Activated CD4-positive, alpha-beta memory T cell treated with anti-CD3 and anti-CD28 coated beads, Interleukin-2, amount 10 ng/mL, durations not matched to agents 7 days and 5 days (primary cell): ENCODE measurements at regions not wholly inside any gene's neighbourhood (a gene's known extent, or its start where the extent isn't known, plus 50 kb on each side); places are given as distances from the start of the nearest gene placed in this dataset.

Source experiments
- CTCF ChIA-PET: fragments of 350-600 bp; sonication (Branson Sonifier 250); formaldehyde crosslinking; loops from one replicate; lab custom pipeline; 2021; ENCODE audit warnings: antibody characterized with exemption, inconsistent platforms; lab: Charles Lee
- POLR2A ChIA-PET: fragments of 350-600 bp; sonication (Branson Sonifier 250); formaldehyde crosslinking; loops from one replicate; lab custom pipeline; 2021; ENCODE audit warnings: antibody characterized with exemption; lab: Charles Lee
- DNase-seq: peaks from one replicate; pipeline ENCODE4 v3.0.0-alpha.2; 2020
- H3K27ac Mint-ChIP-seq: one replicate; pipeline ENCODE4 v1.8.0; 2021; ENCODE audit warnings: mild to moderate bottlenecking, mixed read lengths
- H3K27me3 Mint-ChIP-seq: one replicate; pipeline ENCODE4 v1.8.0; 2021; ENCODE audit warnings: mixed read lengths
- H3K36me3 Mint-ChIP-seq: one replicate; pipeline ENCODE4 v1.8.0; 2021; ENCODE audit warnings: low read depth, mixed read lengths
- H3K4me1 Mint-ChIP-seq: one replicate; pipeline ENCODE4 v1.8.0; 2021; ENCODE audit warnings: mixed read lengths
- H3K4me3 Mint-ChIP-seq: one replicate; pipeline ENCODE4 v1.8.0; 2021; ENCODE audit warnings: mild to moderate bottlenecking, mixed read lengths
- H3K9me3 Mint-ChIP-seq: one replicate; pipeline ENCODE4 v1.8.0; 2021; ENCODE audit warnings: mixed read lengths

GRCh38 chr6:130314271-130314670, 51.5 kb upstream of the TMEM200A start:
- Mint-ChIP-seq H3K4me1 (peaks cover 2% of the 10 kb centered on the region), H3K36me3 (no peaks in the 10 kb centered on the region), H3K27ac (no peak overlapping the region), H3K27me3 (no peaks in the 10 kb centered on the region), H3K4me3 (no peak overlapping the region), H3K9me3 (no peaks in the 10 kb centered on the region)
- DNase-seq, result no peak
- POLR2A ChIA-PET, result no interaction called here
- CTCF ChIA-PET, result no interaction called here

GRCh38 chr6:130313206-130313605, 52.6 kb upstream of the TMEM200A start:
- ChIA-PET POLR2A (no interaction called here), CTCF (interaction anchor here (0.9 kb wide), 1 partner anchor 276 kb away, joined by 3 read pairs; no protein-coding TSS in a partner anchor)
- H3K36me3 Mint-ChIP-seq, result no peaks in the 10 kb centered on the region
- no peaks in the 10 kb centered on the region for H3K27me3 Mint-ChIP-seq
- no peak overlapping the region for H3K27ac Mint-ChIP-seq
- H3K9me3 Mint-ChIP-seq, result no peaks in the 10 kb centered on the region
- H3K4me1 Mint-ChIP-seq, result peaks cover 9% of the 10 kb centered on the region
- H3K4me3 Mint-ChIP-seq, result no peak overlapping the region
- no peak for DNase-seq

- CTCF ChIA-PET, result interaction anchor here (1.2 kb wide), 1 partner anchor 26 kb away, joined by 3 read pairs; no protein-coding TSS in a partner anchor
- H3K27ac Mint-ChIP-seq, result no peak overlapping the region
Observed at GRCh38 chr6:130309028-130309427, 56.8 kb upstream of the TMEM200A start.

GRCh38 chr6:130307752-130308361, 58.0 kb upstream of the TMEM200A start:
- DNase-seq, result no peak
- POLR2A ChIA-PET, result interaction anchor here (1.0 kb wide), 1 partner anchor 10 kb away, joined by 3 read pairs; no protein-coding TSS in a partner anchor
- Mint-ChIP-seq H3K4me3 (no peak overlapping the region), H3K9me3 (no peaks in the 10 kb centered on the region), H3K36me3 (no peaks in the 10 kb centered on the region), H3K27me3 (no peaks in the 10 kb centered on the region), H3K4me1 (peaks cover 25% of the 10 kb centered on the region), H3K27ac (no peak overlapping the region)
- CTCF ChIA-PET, result interaction anchor here (0.9 to 2.4 kb wide), 6 partner anchors 10 to 538 kb away, joined by 3 to 7 read pairs (median 4); no protein-coding TSS in a partner anchor

More at GRCh38 chr6:130309028-130309427, 56.8 kb upstream of the TMEM200A start:
- DNase-seq, result no peak
- no peaks in the 10 kb centered on the region for H3K36me3 Mint-ChIP-seq
- POLR2A ChIA-PET, result interaction anchor here (0.8 kb wide), 1 partner anchor 467 kb away, joined by 3 read pairs; no protein-coding TSS in a partner anchor
- H3K27me3 Mint-ChIP-seq, result no peaks in the 10 kb centered on the region
- no peak overlapping the region for H3K4me3 Mint-ChIP-seq
- no peaks in the 10 kb centered on the region for H3K9me3 Mint-ChIP-seq
- H3K4me1 Mint-ChIP-seq, result peaks cover 27% of the 10 kb centered on the region

- ChIA-PET CTCF (interaction anchor here (2.0 to 2.4 kb wide), 2 partner anchors 16 to 392 kb away, joined by 5 to 7 read pairs; no protein-coding TSS in a partner anchor), POLR2A (interaction anchor here (0.5 kb wide), 1 partner anchor 840 kb away, joined by 3 read pairs; no protein-coding TSS in a partner anchor)
- Mint-ChIP-seq H3K4me3 (no peak overlapping the region), H3K36me3 (peaks cover 5% of the 10 kb centered on the region), H3K27me3 (no peaks in the 10 kb centered on the region), H3K27ac (no peak overlapping the region), H3K9me3 (peaks cover 4% of the 10 kb centered on the region), H3K4me1 (peaks cover 25% of the 10 kb centered on the region)
- DNase-seq, result no peak
Observed at GRCh38 chr6:130306377-130306776, 59.4 kb upstream of the TMEM200A start.

GRCh38 chr6:130303431-130303830, 62.4 kb upstream of the TMEM200A start:
- peaks cover 5% of the 10 kb centered on the region for H3K36me3 Mint-ChIP-seq
- no peak for DNase-seq
- peaks cover 20% of the 10 kb centered on the region for H3K4me1 Mint-ChIP-seq
- H3K4me3 Mint-ChIP-seq, result no peak overlapping the region
- peaks cover 4% of the 10 kb centered on the region for H3K9me3 Mint-ChIP-seq
- CTCF ChIA-PET, result no interaction called here
- POLR2A ChIA-PET, result interaction anchor here (0.8 kb wide), 1 partner anchor 80 kb away, joined by 3 read pairs; no protein-coding TSS in a partner anchor
- no peak overlapping the region for H3K27ac Mint-ChIP-seq
- peaks cover 5% of the 10 kb centered on the region for H3K27me3 Mint-ChIP-seq

- H3K36me3 Mint-ChIP-seq, result peaks cover 5% of the 10 kb centered on the region
- no peaks in the 10 kb centered on the region for H3K4me1 Mint-ChIP-seq
- no peak overlapping the region for H3K4me3 Mint-ChIP-seq
- no peak for DNase-seq
- H3K9me3 Mint-ChIP-seq, result peaks cover 4% of the 10 kb centered on the region
- peaks cover 10% of the 10 kb centered on the region for H3K27me3 Mint-ChIP-seq
- H3K27ac Mint-ChIP-seq, result no peak overlapping the region
- CTCF ChIA-PET, result interaction anchor here (1.6 to 2.0 kb wide), 2 partner anchors 16 to 84 kb away, joined by 3 to 6 read pairs; no protein-coding TSS in a partner anchor
- POLR2A ChIA-PET, result interaction anchor here (1.1 kb wide), 1 partner anchor 9 kb away, joined by 3 read pairs; no protein-coding TSS in a partner anchor
Observed at GRCh38 chr6:130298258-130298657, 67.6 kb upstream of the TMEM200A start.

- H3K9me3 Mint-ChIP-seq, result peaks cover under 1% of the 10 kb centered on the region
- H3K4me1 Mint-ChIP-seq, result no peaks in the 10 kb centered on the region
- DNase-seq, result no peak
- peaks cover under 1% of the 10 kb centered on the region for H3K36me3 Mint-ChIP-seq
- ChIA-PET POLR2A (interaction anchor here (1.1 kb wide), 1 partner anchor 15 kb away, joined by 3 read pairs; no protein-coding TSS in a partner anchor), CTCF (interaction anchor here (0.9 to 2.0 kb wide), 7 partner anchors 14 to 548 kb away, joined by 3 to 6 read pairs (median 3); no protein-coding TSS in a partner anchor)
- H3K4me3 Mint-ChIP-seq, result no peak overlapping the region
- H3K27me3 Mint-ChIP-seq, result peaks cover 10% of the 10 kb centered on the region
- H3K27ac Mint-ChIP-seq, result no peak overlapping the region
Observed at GRCh38 chr6:130296854-130297253, 69.0 kb upstream of the TMEM200A start.

GRCh38 chr6:130293800-130294199, 71.0 kb upstream of the SAMD3 start:
- POLR2A ChIA-PET, result no interaction called here
- Mint-ChIP-seq H3K27ac (no peak overlapping the region), H3K36me3 (no peaks in the 10 kb centered on the region), H3K4me3 (no peak overlapping the region), H3K27me3 (peaks cover 9% of the 10 kb centered on the region), H3K9me3 (no peaks in the 10 kb centered on the region), H3K4me1 (no peaks in the 10 kb centered on the region)
- CTCF ChIA-PET, result interaction anchor here (0.6 to 2.1 kb wide), 18 partner anchors 11 to 555 kb away, joined by 3 to 8 read pairs (median 4); no protein-coding TSS in a partner anchor
- peak; percentile 45 for DNase-seq

- Mint-ChIP-seq H3K27ac (no peak overlapping the region), H3K36me3 (no peaks in the 10 kb centered on the region), H3K9me3 (no peaks in the 10 kb centered on the region), H3K4me3 (no peak overlapping the region), H3K4me1 (no peaks in the 10 kb centered on the region), H3K27me3 (no peaks in the 10 kb centered on the region)
- CTCF ChIA-PET, result interaction anchor here (0.6 kb wide), 1 partner anchor 1358 kb away, joined by 3 read pairs; no protein-coding TSS in a partner anchor
- POLR2A ChIA-PET, result no interaction called here
- no peak for DNase-seq
Observed at GRCh38 chr6:130288065-130288464, 65.3 kb upstream of the SAMD3 start.

- CTCF ChIA-PET, result interaction anchor here (0.6 to 2.4 kb wide), 46 partner anchors 9 to 591 kb away, joined by 3 to 24 read pairs (median 4); partner anchors contain the start of gene SAMD3
- peaks cover 12% of the 10 kb centered on the region for H3K4me1 Mint-ChIP-seq
- peak overlapping the region; percentile 12 for H3K27ac Mint-ChIP-seq
- POLR2A ChIA-PET, result interaction anchor here (1.0 to 1.4 kb wide), 4 partner anchors 14 to 207 kb away, joined by 3 to 5 read pairs (median 3); partner anchors contain the start of gene SAMD3
- peaks cover 7% of the 10 kb centered on the region for H3K9me3 Mint-ChIP-seq
- H3K27me3 Mint-ChIP-seq, result no peaks in the 10 kb centered on the region
- peaks cover 11% of the 10 kb centered on the region for H3K36me3 Mint-ChIP-seq
- no peak overlapping the region for H3K4me3 Mint-ChIP-seq
- DNase-seq, result peak; percentile 37
Observed at GRCh38 chr6:130282234-130282995, 59.7 kb upstream of the SAMD3 start.

- peaks cover 40% of the 10 kb centered on the region for H3K36me3 Mint-ChIP-seq
- ChIA-PET POLR2A (no interaction called here), CTCF (interaction anchor here (0.9 kb wide), 1 partner anchor 18 kb away, joined by 3 read pairs; no protein-coding TSS in a partner anchor)
- no peaks in the 10 kb centered on the region for H3K4me1 Mint-ChIP-seq
- H3K27me3 Mint-ChIP-seq, result no peaks in the 10 kb centered on the region
- H3K9me3 Mint-ChIP-seq, result peaks cover 35% of the 10 kb centered on the region
- no peak overlapping the region for H3K4me3 Mint-ChIP-seq
- no peak for DNase-seq
- no peak overlapping the region for H3K27ac Mint-ChIP-seq
Observed at GRCh38 chr6:130276507-130276906, 53.8 kb upstream of the SAMD3 start.
